ENCODE measurements at regions not wholly inside any gene's neighbourhood (a gene's known extent, or its start where the extent isn't known, plus 50 kb on each side); places are given as distances from the start of the nearest gene placed in this dataset.

DNA sequence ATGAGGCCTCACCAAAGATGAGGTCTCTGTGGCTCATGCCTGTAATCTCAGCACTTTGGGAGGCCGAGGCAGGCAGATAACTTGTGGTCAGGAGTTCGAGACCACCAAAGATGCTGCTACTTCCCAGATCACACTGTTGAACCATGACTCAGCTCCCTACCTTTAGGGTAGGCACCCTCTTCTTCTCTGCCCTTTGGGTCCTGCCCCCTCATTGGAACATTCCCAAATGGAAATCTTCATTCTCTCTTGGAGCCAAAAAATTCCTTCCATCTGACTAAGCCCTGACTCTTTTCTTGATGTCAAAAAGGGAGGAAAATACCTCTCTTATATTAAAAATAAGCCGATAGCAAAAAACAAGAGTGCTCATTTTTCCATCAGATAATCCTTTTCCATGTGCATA, 183.5 kb downstream of the PAX3 start (continued):
- TF ChIP-seq, protein P1, sequence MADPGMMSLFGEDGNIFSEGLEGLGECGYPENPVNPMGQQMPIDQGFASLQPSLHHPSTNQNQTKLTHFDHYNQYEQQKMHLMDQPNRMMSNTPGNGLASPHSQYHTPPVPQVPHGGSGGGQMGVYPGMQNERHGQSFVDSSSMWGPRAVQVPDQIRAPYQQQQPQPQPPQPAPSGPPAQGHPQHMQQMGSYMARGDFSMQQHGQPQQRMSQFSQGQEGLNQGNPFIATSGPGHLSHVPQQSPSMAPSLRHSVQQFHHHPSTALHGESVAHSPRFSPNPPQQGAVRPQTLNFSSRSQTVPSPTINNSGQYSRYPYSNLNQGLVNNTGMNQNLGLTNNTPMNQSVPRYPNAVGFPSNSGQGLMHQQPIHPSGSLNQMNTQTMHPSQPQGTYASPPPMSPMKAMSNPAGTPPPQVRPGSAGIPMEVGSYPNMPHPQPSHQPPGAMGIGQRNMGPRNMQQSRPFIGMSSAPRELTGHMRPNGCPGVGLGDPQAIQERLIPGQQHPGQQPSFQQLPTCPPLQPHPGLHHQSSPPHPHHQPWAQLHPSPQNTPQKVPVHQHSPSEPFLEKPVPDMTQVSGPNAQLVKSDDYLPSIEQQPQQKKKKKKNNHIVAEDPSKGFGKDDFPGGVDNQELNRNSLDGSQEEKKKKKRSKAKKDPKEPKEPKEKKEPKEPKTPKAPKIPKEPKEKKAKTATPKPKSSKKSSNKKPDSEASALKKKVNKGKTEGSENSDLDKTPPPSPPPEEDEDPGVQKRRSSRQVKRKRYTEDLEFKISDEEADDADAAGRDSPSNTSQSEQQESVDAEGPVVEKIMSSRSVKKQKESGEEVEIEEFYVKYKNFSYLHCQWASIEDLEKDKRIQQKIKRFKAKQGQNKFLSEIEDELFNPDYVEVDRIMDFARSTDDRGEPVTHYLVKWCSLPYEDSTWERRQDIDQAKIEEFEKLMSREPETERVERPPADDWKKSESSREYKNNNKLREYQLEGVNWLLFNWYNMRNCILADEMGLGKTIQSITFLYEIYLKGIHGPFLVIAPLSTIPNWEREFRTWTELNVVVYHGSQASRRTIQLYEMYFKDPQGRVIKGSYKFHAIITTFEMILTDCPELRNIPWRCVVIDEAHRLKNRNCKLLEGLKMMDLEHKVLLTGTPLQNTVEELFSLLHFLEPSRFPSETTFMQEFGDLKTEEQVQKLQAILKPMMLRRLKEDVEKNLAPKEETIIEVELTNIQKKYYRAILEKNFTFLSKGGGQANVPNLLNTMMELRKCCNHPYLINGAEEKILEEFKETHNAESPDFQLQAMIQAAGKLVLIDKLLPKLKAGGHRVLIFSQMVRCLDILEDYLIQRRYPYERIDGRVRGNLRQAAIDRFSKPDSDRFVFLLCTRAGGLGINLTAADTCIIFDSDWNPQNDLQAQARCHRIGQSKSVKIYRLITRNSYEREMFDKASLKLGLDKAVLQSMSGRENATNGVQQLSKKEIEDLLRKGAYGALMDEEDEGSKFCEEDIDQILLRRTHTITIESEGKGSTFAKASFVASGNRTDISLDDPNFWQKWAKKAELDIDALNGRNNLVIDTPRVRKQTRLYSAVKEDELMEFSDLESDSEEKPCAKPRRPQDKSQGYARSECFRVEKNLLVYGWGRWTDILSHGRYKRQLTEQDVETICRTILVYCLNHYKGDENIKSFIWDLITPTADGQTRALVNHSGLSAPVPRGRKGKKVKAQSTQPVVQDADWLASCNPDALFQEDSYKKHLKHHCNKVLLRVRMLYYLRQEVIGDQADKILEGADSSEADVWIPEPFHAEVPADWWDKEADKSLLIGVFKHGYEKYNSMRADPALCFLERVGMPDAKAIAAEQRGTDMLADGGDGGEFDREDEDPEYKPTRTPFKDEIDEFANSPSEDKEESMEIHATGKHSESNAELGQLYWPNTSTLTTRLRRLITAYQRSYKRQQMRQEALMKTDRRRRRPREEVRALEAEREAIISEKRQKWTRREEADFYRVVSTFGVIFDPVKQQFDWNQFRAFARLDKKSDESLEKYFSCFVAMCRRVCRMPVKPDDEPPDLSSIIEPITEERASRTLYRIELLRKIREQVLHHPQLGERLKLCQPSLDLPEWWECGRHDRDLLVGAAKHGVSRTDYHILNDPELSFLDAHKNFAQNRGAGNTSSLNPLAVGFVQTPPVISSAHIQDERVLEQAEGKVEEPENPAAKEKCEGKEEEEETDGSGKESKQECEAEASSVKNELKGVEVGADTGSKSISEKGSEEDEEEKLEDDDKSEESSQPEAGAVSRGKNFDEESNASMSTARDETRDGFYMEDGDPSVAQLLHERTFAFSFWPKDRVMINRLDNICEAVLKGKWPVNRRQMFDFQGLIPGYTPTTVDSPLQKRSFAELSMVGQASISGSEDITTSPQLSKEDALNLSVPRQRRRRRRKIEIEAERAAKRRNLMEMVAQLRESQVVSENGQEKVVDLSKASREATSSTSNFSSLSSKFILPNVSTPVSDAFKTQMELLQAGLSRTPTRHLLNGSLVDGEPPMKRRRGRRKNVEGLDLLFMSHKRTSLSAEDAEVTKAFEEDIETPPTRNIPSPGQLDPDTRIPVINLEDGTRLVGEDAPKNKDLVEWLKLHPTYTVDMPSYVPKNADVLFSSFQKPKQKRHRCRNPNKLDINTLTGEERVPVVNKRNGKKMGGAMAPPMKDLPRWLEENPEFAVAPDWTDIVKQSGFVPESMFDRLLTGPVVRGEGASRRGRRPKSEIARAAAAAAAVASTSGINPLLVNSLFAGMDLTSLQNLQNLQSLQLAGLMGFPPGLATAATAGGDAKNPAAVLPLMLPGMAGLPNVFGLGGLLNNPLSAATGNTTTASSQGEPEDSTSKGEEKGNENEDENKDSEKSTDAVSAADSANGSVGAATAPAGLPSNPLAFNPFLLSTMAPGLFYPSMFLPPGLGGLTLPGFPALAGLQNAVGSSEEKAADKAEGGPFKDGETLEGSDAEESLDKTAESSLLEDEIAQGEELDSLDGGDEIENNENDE (IDR thresholded peaks at IDR 0.05; ENCODE audit: insufficient replicate concordance, low read length), result no peak
- TF ChIP-seq BCL11A (IDR thresholded peaks at IDR 0.05; ENCODE audit: low read depth in 2 of 2, low read length in 2 of 2), result no peak
- no peak for TF ChIP-seq TEAD4 (IDR thresholded peaks at IDR 0.05; ENCODE audit: low read depth, low read length)
- TF ChIP-seq, protein P2, sequence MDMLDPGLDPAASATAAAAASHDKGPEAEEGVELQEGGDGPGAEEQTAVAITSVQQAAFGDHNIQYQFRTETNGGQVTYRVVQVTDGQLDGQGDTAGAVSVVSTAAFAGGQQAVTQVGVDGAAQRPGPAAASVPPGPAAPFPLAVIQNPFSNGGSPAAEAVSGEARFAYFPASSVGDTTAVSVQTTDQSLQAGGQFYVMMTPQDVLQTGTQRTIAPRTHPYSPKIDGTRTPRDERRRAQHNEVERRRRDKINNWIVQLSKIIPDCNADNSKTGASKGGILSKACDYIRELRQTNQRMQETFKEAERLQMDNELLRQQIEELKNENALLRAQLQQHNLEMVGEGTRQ (IDR thresholded peaks at IDR 0.05; ENCODE audit: low read length), result no peak
- TF ChIP-seq, protein P3, sequence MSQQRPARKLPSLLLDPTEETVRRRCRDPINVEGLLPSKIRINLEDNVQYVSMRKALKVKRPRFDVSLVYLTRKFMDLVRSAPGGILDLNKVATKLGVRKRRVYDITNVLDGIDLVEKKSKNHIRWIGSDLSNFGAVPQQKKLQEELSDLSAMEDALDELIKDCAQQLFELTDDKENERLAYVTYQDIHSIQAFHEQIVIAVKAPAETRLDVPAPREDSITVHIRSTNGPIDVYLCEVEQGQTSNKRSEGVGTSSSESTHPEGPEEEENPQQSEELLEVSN (IDR thresholded peaks at IDR 0.05), result no peak
- TF ChIP-seq KDM4A (IDR thresholded peaks at IDR 0.05; ENCODE audit: low read depth, low read length, severe bottlenecking), result no peak
- no peak for TF ChIP-seq EP300 (IDR thresholded peaks at IDR 0.05; ENCODE audit: borderline replicate concordance in 1 of 2, low read depth in 2 of 2, low read length in 2 of 2)

Data from H1 (cell line).